PC-9 (cell line): ENCODE measurements at regions not wholly inside any gene's neighbourhood (a gene's known extent, or its start where the extent isn't known, plus 50 kb on each side); places are given as distances from the start of the nearest gene placed in this dataset.

Source experiments
- CTCF ChIP-seq: fragments of 200-600 bp; sonication (generic); conservative IDR thresholded peaks from 2 replicates; pipeline ENCODE4 v1.6.1; 2017; ENCODE audit warnings: mixed run types, antibody characterized with exemption, mild to moderate bottlenecking, moderate library complexity
- EZH2 ChIP-seq: fragments of 200-600 bp; sonication (generic); IDR thresholded peaks from 2 replicates; pipeline ENCODE4 v1.8.0; 2017; ENCODE audit warnings: antibody characterized with exemption, low read depth

GRCh38 chr10:61289813-61290212 is 163.4 kb downstream of the TMEM26 start:
- TF ChIP-seq CTCF (no peak), EZH2 (no peak)
